ENCODE measurements at regions not wholly inside any gene's neighbourhood (a gene's known extent, or its start where the extent isn't known, plus 50 kb on each side); places are given as distances from the start of the nearest gene placed in this dataset.
"Not testable (repeated sequence)": the region's sequence is repeated elsewhere in the genome, so short reads cannot be mapped to it uniquely, and the experiment has no call there.

GRCh38 chr11:44452827-44453572 is 112.5 kb upstream of the CD82 start:
- DNase-seq, result no peak

- no peak for DNase-seq
Observed at GRCh38 chr11:44453871-44454270, 111.6 kb upstream of the CD82 start.

GRCh38 chr11:44454666-44455065 is 110.8 kb upstream of the CD82 start:
- DNase-seq, result no peak

GRCh38 chr11:44456544-44457300 is 108.7 kb upstream of the CD82 start:
- DNase-seq, result peak; percentile 10

GRCh38 chr11:44457862-44458261 is 107.6 kb upstream of the CD82 start:
- no peak for DNase-seq

- DNase-seq, result no peak
Observed at GRCh38 chr11:44463751-44464150, 101.7 kb upstream of the CD82 start.

- DNase-seq, result no peak
Observed at GRCh38 chr11:44464741-44465140, 100.7 kb upstream of the CD82 start.

- no peak for DNase-seq
Observed at GRCh38 chr11:44466531-44467205, 98.8 kb upstream of the CD82 start.

- no peak for DNase-seq
Observed at GRCh38 chr11:44467413-44467812, 98.0 kb upstream of the CD82 start.

GRCh38 chr11:44467931-44468330 is 97.5 kb upstream of the CD82 start:
- no peak for DNase-seq

GRCh38 chr11:44468345-44468988 is 97.0 kb upstream of the CD82 start:
- DNase-seq, result no peak

- DNase-seq, result no peak
Observed at GRCh38 chr11:44469412-44469811, 96.1 kb upstream of the CD82 start.

- DNase-seq, result no peak
Observed at GRCh38 chr11:44470854-44471253, 94.6 kb upstream of the CD82 start.

- no peak for DNase-seq
Observed at GRCh38 chr11:44471603-44472002, 93.9 kb upstream of the CD82 start.

- no peak for DNase-seq
Observed at GRCh38 chr11:44472916-44473315, 92.5 kb upstream of the CD82 start.

- DNase-seq, result no peak
Observed at GRCh38 chr11:44474702-44475101, 90.8 kb upstream of the CD82 start.

GRCh38 chr11:44475114-44475686 is 90.3 kb upstream of the CD82 start:
- no peak for DNase-seq

GRCh38 chr11:44482338-44482737 is 83.1 kb upstream of the CD82 start:
- not testable (repeated sequence) for DNase-seq

- no peak for DNase-seq
Observed at GRCh38 chr11:44483919-44484610, 81.4 kb upstream of the CD82 start.

GRCh38 chr11:44488165-44488965 is 77.1 kb upstream of the CD82 start:
- no peak for DNase-seq

- DNase-seq, result no peak
Observed at GRCh38 chr11:44493383-44493782, 72.1 kb upstream of the CD82 start.

Data from renal pelvis (tissue), 1 donor.